VCaP (cell line): ENCODE measurements at regions not wholly inside any gene's neighbourhood (a gene's known extent, or its start where the extent isn't known, plus 50 kb on each side); places are given as distances from the start of the nearest gene placed in this dataset.

Source experiments
- H3K27ac ChIP-seq: fragments of 450-650 bp; 2 replicates; pipeline ENCODE4 v1.5.1; 2017
- CTCF ChIP-seq: fragments of 450-650 bp; conservative IDR thresholded peaks from 2 replicates; pipeline ENCODE4 v1.5.1; 2017; ENCODE audit warnings: mild to moderate bottlenecking, moderate library complexity

- no peak overlapping the region for H3K27ac ChIP-seq
- TF ChIP-seq CTCF = no peak
Observed at GRCh38 chr16:86663685-86664521, 85.6 kb downstream of the FOXL1 start.

- TF ChIP-seq CTCF = no peak
- H3K27ac ChIP-seq = no peak overlapping the region
Observed at GRCh38 chr16:86664522-86665318, 86.4 kb downstream of the FOXL1 start.

- H3K27ac ChIP-seq = no peak overlapping the region
- no peak for TF ChIP-seq CTCF
Observed at GRCh38 chr16:86665319-86665675, 86.9 kb downstream of the FOXL1 start.

- H3K27ac ChIP-seq = no peak overlapping the region
Observed at GRCh38 chr16:86665929-86666328, 87.6 kb downstream of the FOXL1 start.

GRCh38 chr16:86667035-86667434, 88.7 kb downstream of the FOXL1 start:
- no peak overlapping the region for H3K27ac ChIP-seq
- no peak for TF ChIP-seq CTCF

More at GRCh38 chr16:86665929-86666328, 87.6 kb downstream of the FOXL1 start:
- no peak for TF ChIP-seq CTCF

GRCh38 chr16:86668136-86668910, 90.0 kb downstream of the FOXL1 start:
- no peak overlapping the region for H3K27ac ChIP-seq
- TF ChIP-seq CTCF = no peak

- no peak overlapping the region for H3K27ac ChIP-seq
- TF ChIP-seq CTCF = no peak
Observed at GRCh38 chr16:86669285-86669805, 91.0 kb downstream of the FOXL1 start.
